ENCODE measurements at regions not wholly inside any gene's neighbourhood (a gene's known extent, or its start where the extent isn't known, plus 50 kb on each side); places are given as distances from the start of the nearest gene placed in this dataset.

- no peak for TF ChIP-seq POLR2A (IDR thresholded peaks at IDR 0.05)
- no peak for TF ChIP-seq CTCF (IDR thresholded peaks at IDR 0.05)
- TF ChIP-seq POLR2AphosphoS5 (IDR thresholded peaks at IDR 0.05): no peak
Observed at GRCh38 chr11:116471608-116472256, 301.1 kb downstream of the BUD13 start.
